ENCODE measurements at regions not wholly inside any gene's neighbourhood (a gene's known extent, or its start where the extent isn't known, plus 50 kb on each side); places are given as distances from the start of the nearest gene placed in this dataset.
"Not testable (repeated sequence)": the region's sequence is repeated elsewhere in the genome, so short reads cannot be mapped to it uniquely, and the experiment has no call there.

DNA sequence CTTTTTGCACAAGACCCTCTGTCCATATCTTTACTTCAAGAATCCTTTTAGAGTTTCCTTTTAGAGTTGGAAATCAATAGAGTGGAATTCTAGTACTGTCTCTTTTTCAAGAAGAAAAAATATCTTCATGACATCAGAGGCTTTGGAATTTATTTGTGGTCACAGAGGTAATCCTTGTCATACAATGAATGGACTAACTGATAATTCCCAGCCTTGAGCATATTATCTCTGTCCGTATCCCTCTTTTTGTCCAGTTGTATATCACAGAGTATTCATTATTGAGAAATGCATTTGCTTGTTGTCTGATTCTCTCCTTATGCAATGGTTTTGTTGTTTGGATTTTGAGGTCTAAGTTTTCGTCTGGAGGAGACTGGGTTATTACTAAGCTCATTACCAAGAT lies 82.0 kb upstream of the HAPLN1 start:
- DNase-seq (ENCODE audit: low read depth): no peak

DNA sequence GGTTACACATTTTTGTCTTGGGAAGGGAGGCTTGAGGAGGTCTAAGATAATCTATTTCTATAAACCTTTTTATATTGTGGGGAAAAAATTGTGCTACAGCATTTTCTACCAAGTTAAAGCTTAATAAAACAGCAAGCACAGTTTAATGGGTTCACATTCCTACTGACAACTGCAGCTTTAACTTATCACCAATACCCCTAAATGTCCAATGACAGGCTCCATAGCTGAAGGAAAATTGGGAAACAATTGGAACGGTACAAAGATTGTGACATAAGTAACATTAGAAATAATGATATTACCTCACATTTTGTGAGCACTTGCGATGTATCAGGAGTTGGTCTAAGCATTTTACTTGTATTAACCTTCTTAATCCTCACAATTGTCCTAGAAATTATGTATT lies 79.5 kb upstream of the HAPLN1 start:
- no peak for DNase-seq (ENCODE audit: low read depth)

DNA sequence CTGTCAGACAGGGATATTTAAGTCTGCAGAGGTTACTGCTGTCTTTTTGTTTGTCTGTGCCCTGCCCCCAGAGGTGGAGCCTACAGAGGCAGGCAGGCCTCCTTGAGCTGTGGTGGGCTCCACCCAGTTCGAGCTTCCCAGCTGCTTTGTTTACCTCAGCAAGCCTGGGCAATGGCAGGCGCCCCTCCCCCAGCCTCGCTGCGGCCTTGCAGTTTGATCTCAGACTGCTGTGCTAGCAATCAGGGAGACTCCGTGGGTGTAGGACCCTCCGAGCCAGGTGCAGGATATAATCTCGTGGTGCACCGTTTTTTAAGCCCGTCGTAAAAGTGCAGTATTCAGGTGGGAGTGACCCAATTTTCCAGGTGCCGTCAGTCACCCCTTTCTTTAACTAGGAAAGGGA lies 78.4 kb upstream of the HAPLN1 start:
- not testable (repeated sequence) for DNase-seq (ENCODE audit: low read depth)

DNA sequence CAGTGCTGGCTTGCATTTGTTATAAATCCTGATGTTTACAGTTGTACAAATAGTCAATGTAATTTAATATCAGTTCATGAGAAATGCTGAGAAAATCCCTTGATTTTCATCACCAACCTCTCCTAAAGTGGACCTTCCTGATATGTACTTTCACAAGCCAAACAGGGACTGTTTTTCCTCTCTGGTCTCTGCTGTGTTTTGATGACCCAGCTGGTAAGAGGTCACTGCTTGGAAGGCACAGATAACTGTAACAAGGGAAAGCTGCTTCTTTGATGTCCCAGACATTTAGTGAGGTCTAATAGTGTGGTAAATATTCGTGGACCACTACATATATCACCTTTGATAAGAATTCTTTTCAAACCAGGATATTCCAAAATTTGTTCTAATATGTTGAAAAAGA lies 68.7 kb upstream of the HAPLN1 start:
- DNase-seq (ENCODE audit: low read depth): no peak

DNA sequence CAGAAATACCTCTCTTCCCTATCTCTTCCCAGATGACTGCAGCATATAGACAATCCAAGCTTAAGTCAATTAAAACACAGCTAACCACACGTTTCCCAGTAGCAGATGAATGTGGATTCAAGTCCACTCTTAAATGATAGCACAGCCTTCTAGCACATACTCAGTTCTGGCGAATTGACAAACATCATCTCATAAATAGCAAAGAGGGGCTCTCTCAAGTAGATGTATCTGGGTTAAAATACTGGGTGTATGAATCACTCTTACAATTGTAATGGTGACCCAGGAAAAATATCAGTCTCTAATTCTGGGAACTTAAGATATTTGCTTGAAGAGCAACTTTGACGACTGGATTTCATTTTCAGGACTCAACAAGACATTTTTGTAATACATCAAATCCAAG lies 67.0 kb upstream of the HAPLN1 start:
- no peak for DNase-seq (ENCODE audit: low read depth)

DNA sequence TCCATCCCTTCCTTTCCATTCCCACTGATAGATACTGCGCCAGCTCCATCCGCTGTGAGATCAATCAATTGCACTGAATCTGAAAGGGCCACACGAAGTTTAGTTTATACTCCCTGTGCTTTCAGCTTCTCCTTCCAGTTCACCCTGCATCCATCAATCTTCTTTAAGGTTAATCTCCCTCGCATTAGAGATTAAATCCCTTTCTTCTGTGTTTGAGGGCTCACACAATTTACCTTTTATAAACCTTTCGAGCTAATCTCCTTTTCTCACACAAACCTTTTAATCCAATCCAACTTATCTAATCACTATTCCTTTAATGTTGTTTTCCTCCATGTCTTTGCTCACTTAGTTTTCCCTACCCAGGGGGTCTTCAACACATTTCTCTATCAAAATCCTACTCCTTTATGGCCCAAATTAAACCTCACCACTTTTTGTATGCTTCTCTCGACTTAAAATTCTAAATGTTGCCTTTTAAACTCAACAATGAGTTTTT lies 64.6 kb upstream of the HAPLN1 start:
- DNase-seq (ENCODE audit: low read depth): no peak

DNA sequence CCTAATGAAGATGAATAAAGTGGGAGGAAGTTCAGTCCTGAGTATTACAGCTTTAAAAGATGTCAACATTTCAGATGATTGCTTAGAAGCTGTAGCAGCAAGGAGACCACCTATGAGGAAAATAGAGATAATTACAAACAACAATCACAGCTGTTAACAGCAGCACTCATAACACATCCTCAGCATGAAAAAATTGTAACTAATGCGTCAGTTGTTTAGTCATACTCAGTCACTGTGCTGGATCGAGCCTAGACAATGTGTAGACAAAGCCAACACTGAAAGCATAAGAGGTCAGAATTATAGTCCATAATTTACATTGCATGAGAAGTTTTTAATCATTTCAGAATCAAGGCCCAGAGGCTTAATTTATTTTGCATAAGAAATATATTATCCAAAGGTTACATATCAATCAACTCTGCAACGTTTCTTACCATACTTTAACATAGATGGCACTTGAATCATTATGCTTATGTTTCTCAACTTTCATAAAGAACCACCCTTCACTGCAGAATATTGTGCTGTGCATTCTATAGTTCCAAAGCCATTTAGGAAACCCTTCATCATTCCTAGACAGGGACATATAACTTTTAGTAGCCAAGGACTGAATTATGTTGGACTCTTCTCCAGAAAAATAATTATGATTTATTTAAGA lies 60.2 kb upstream of the HAPLN1 start:
- no peak for DNase-seq (ENCODE audit: low read depth)

DNA sequence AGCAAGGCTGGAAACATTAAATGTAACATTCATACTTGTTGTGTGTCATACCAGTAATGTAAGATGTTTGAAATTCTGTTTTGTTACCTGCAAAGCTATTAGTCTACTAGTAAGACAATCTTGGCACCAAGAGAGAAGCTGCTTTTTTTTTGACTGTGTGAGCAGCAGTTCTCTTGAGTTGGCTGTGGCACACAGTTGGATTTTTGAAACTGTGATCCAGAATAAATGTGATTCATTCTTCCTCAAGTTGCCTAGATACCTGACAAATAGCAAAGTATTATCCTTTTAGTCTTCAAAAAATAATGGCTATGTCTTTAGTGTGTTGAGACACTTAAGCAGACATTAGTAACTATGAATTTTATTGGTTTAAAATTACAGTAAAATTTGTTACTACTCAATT lies 57.2 kb upstream of the HAPLN1 start:
- no peak for DNase-seq (ENCODE audit: low read depth)

DNA sequence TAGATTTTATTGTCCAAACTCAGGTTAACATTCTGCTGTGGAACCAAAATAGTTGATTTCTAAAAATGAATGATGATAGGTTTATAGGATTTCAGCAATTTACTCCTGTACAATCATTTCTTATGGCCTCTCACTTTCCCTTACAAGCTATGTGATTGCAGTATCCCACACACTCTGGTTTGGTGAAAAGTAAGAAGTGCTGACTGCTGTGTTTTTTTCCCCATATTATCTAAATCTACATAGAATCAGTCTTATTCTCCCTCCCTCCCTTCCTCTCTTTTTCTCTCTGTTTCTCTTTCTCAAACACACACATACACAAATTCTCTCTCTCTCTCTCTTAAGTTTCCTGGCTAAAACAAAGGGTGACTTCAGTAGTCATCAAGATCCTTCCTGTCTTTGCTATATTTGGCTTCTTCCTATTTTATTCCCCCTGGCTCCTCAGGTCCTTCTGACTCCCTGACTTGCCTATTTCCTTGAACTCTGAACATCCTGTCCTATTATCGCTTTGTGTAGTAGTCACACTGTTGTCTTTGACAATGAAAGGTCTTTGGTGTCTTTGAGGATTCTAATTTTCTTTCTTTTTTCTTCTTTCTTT lies 55.9 kb upstream of the HAPLN1 start:
- no peak for DNase-seq (ENCODE audit: low read depth)

Data from fibroblast of gingiva (primary cell).